Osteoblast (primary cell): ENCODE measurements at regions not wholly inside any gene's neighbourhood (a gene's known extent, or its start where the extent isn't known, plus 50 kb on each side); places are given as distances from the start of the nearest gene placed in this dataset.

Source experiments
- DNase-seq: peaks from one replicate; pipeline ENCODE4 v3.0.0; 2011; ENCODE audit warnings: low spot score, mixed read lengths; ENCODE audit not compliant: insufficient read length; ENCODE audit errors: missing footprints
- H2AFZ ChIP-seq: 2 replicates; pipeline ENCODE4 v1.6.0; 2011; ENCODE audit warnings: mild to moderate bottlenecking, low read length
- H3K27ac ChIP-seq: 2 replicates; pipeline ENCODE4 v1.5.1; 2011; ENCODE audit warnings: mild to moderate bottlenecking, low read depth, low read length, moderate library complexity
- H3K27me3 ChIP-seq: 2 replicates; pipeline ENCODE4 v1.6.0; 2012; ENCODE audit warnings: mild to moderate bottlenecking, control low read depth, inconsistent platforms, low read length, moderate library complexity; ENCODE audit not compliant: insufficient read depth
- H3K36me3 ChIP-seq: 2 replicates; pipeline ENCODE4 v1.5.1; 2011; ENCODE audit warnings: mild to moderate bottlenecking, low read length, control low read depth, moderate library complexity; ENCODE audit not compliant: insufficient read depth
- H3K4me1 ChIP-seq: 2 replicates; pipeline ENCODE4 v1.5.1; 2011; ENCODE audit warnings: mild to moderate bottlenecking, low read length, control low read depth, moderate library complexity; ENCODE audit not compliant: insufficient read depth
- H3K4me2 ChIP-seq: 2 replicates; pipeline ENCODE4 v1.6.0; 2011; ENCODE audit warnings: mild to moderate bottlenecking, low read length; ENCODE audit not compliant: insufficient read depth
- H3K4me3 ChIP-seq: fragments of 200-600 bp; sonication (generic); 3 replicates; pipeline ENCODE4 v1.5.1; 2012; ENCODE audit warnings: mild to moderate bottlenecking, low read length, inconsistent platforms; ENCODE audit not compliant: insufficient read depth
- H3K79me2 ChIP-seq: 2 replicates; pipeline ENCODE4 v1.6.0; 2012; ENCODE audit warnings: mild to moderate bottlenecking, low read length, control low read depth, inconsistent platforms; ENCODE audit not compliant: insufficient read depth
- H3K9me3 ChIP-seq: 2 replicates; pipeline ENCODE4 v1.5.1; 2011; ENCODE audit warnings: low read depth, low read length, control low read depth
- H4K20me1 ChIP-seq: 2 replicates; pipeline ENCODE4 v1.6.0; 2012; ENCODE audit warnings: mild to moderate bottlenecking, low read length, control low read depth; ENCODE audit not compliant: insufficient read depth
- TF ChIP-seq, protein P1 (sequence below): IDR thresholded peaks from 2 replicates; pipeline ENCODE4 v1.5.1; 2011; ENCODE audit warnings: mild to moderate bottlenecking, low read depth, low read length, moderate library complexity; ENCODE audit errors: extremely low read depth

DNA sequence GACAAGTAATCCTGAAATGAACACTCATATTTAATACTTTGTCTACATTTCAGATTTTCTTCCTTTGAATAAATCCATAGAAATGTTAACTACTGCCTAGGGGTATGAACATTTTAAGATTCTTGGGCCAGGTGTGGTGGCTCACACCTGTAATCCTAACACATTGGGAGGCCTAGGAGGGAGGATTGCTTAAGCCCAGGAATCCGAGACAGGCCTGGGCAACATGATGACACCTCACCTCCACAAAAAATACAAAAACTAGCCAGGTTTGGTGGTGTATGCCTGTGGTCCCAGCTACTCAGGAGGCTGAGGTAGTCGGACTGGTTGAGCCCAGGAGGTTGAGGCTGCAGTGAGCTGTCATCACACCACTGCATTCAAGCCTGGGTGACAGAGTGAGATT, 73.9 kb upstream of the PIAS1 start:
- peaks cover 5% of the 10 kb centered on the region for H3K27me3 ChIP-seq
- no peaks in the 10 kb centered on the region for H4K20me1 ChIP-seq
- H3K9me3 ChIP-seq = no peaks in the 10 kb centered on the region
- no peak overlapping the region for H3K4me2 ChIP-seq
- no peak overlapping the region for H2AFZ ChIP-seq
- DNase-seq = no peak
- H3K27ac ChIP-seq = no peak overlapping the region
- TF ChIP-seq, protein P1, sequence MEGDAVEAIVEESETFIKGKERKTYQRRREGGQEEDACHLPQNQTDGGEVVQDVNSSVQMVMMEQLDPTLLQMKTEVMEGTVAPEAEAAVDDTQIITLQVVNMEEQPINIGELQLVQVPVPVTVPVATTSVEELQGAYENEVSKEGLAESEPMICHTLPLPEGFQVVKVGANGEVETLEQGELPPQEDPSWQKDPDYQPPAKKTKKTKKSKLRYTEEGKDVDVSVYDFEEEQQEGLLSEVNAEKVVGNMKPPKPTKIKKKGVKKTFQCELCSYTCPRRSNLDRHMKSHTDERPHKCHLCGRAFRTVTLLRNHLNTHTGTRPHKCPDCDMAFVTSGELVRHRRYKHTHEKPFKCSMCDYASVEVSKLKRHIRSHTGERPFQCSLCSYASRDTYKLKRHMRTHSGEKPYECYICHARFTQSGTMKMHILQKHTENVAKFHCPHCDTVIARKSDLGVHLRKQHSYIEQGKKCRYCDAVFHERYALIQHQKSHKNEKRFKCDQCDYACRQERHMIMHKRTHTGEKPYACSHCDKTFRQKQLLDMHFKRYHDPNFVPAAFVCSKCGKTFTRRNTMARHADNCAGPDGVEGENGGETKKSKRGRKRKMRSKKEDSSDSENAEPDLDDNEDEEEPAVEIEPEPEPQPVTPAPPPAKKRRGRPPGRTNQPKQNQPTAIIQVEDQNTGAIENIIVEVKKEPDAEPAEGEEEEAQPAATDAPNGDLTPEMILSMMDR = no peak
- no peaks in the 10 kb centered on the region for H3K4me1 ChIP-seq
- H3K4me3 ChIP-seq = no peak overlapping the region
- no peaks in the 10 kb centered on the region for H3K36me3 ChIP-seq
- no peaks in the 10 kb centered on the region for H3K79me2 ChIP-seq

DNA sequence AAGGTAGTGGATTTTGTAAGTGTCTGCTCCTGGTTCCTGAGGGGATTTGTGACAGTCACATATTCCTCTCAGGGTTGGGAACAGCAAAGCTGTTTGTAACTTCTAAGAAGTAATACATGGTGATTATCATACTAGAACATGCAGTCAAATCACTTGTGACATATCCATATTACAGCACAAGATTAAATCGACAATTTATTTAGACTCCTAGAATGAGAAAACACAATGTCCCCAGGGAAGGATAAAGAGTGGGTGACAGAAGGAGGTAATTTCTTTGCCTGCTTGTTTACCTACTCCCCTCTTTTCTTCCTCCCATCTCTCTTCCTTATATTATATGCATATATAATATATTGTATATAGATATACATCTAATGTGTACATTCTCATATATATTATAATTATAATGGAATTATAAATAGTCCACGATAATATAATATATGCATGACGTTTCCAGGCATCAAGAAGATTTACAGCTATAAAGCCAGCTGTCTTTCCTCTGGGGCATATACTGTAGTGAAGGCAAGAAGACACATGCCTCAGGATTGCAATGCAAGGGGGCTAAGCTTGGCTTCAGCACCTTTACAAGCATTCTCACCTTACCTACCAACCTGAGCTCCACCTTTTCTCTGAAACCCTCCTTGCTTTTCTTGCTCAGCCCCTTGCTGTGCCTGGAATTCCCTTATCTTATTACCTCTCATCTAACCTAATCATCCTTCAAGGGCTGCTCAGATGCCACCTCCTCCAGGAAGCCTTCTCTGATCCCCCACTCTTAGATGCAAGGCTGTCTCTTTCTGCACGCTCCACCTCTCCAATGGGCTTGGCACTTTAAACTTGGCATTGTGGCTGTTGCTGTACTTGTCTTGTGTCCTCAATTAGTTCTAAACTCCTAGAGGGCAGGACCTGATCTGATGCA, 73.1 kb upstream of the PIAS1 start:
- Histone ChIP-seq H3K4me2 (no peak overlapping the region), H3K9me3 (no peaks in the 10 kb centered on the region), H3K4me3 (no peak overlapping the region), H3K27ac (no peak overlapping the region), H4K20me1 (no peaks in the 10 kb centered on the region), H3K4me1 (no peaks in the 10 kb centered on the region), H3K36me3 (no peaks in the 10 kb centered on the region), H2AFZ (no peak overlapping the region), H3K27me3 (peaks cover 5% of the 10 kb centered on the region), H3K79me2 (no peaks in the 10 kb centered on the region)
- DNase-seq = no peak
- TF ChIP-seq, protein P1 = no peak

DNA sequence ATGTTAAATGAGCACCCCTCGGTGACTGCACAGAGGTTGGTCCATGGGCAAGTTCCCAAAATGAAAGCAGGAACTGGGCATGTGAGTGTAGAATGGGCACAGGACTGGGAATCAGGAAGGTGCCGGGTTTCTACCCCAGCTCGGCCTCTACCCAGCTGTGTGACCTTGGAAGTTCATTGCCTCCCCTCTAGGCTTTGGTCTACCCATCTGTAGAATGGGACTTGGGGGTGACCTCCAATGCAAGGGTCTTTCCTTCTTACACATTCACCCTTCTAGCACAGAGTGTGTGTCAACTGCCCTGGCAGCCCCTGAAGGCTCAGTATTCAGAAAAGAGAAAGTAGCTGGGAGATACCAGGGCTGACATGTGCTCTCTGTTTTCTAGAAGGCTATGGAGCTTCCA, 72.3 kb upstream of the PIAS1 start:
- H3K9me3 ChIP-seq = no peaks in the 10 kb centered on the region
- no peaks in the 10 kb centered on the region for H3K79me2 ChIP-seq
- no peak overlapping the region for H3K4me2 ChIP-seq
- no peaks in the 10 kb centered on the region for H3K4me1 ChIP-seq
- no peak overlapping the region for H2AFZ ChIP-seq
- TF ChIP-seq, protein P1 = no peak
- H3K27me3 ChIP-seq = peaks cover 5% of the 10 kb centered on the region
- no peak for DNase-seq
- H3K27ac ChIP-seq = no peak overlapping the region
- H3K36me3 ChIP-seq = no peaks in the 10 kb centered on the region
- no peak overlapping the region for H3K4me3 ChIP-seq
- no peaks in the 10 kb centered on the region for H4K20me1 ChIP-seq

DNA sequence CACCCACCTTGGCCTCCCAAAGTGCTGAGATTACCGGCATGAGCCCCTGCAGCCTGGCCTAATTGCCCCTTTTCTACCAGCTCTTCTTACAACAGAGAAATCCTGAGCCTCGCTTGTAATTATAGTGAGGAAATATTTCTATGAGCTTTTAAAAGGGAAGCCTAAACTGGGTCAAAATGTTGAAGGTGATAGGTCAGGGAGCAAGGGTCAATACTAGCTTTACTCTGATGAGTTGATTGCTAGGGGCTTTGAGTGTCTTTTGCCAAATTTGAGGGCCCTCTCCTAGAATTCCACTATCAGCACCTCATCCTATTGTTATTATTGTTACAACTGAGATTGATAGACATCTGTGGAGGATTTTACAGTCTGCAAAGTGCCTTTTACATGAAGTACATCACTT, 62.4 kb upstream of the PIAS1 start:
- Histone ChIP-seq H3K9me3 (no peaks in the 10 kb centered on the region), H4K20me1 (no peaks in the 10 kb centered on the region), H3K4me3 (no peak overlapping the region), H3K27me3 (peaks cover 20% of the 10 kb centered on the region), H3K36me3 (no peaks in the 10 kb centered on the region), H3K79me2 (no peaks in the 10 kb centered on the region), H3K27ac (no peak overlapping the region), H3K4me2 (no peak overlapping the region), H3K4me1 (no peaks in the 10 kb centered on the region), H2AFZ (no peak overlapping the region)
- TF ChIP-seq, protein P1 = no peak
- no peak for DNase-seq
